ENCODE measurements at regions not wholly inside any gene's neighbourhood (a gene's known extent, or its start where the extent isn't known, plus 50 kb on each side); places are given as distances from the start of the nearest gene placed in this dataset.

DNA sequence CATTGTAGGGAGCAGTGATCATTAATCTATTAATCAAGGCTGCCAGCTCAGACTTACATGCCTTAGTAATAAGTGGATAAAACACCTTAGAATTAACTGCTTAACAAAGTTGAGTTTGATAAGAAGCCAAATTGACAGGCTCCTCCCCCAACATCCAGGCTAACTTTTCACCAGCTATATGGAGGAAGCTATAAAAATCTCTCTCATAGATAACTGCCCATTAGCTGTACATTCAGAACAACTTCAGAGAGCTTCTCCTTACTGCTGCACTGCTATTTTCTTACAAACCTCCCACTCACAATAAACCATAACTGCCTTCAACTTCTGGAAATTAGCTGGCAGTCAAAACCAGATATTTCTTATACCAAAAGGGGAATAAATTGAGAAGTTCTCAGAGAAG, 364.1 kb downstream of the PRELID2 start:
- TF ChIP-seq, protein P1, sequence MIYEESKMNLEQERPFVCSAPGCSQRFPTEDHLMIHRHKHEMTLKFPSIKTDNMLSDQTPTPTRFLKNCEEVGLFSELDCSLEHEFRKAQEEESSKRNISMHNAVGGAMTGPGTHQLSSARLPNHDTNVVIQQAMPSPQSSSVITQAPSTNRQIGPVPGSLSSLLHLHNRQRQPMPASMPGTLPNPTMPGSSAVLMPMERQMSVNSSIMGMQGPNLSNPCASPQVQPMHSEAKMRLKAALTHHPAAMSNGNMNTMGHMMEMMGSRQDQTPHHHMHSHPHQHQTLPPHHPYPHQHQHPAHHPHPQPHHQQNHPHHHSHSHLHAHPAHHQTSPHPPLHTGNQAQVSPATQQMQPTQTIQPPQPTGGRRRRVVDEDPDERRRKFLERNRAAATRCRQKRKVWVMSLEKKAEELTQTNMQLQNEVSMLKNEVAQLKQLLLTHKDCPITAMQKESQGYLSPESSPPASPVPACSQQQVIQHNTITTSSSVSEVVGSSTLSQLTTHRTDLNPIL (CRISPR knock-in tag; IDR thresholded peaks at IDR 0.05; ENCODE audit: low read depth): no peak
- no peak for TF ChIP-seq CSDC2 (CRISPR knock-in tag; IDR thresholded peaks at IDR 0.05)
